ENCODE measurements at regions not wholly inside any gene's neighbourhood (a gene's known extent, or its start where the extent isn't known, plus 50 kb on each side); places are given as distances from the start of the nearest gene placed in this dataset.

GRCh38 chr7:108869070-108869469 lies 299.4 kb downstream of the DNAJB9 start:
- TF ChIP-seq GABPA (IDR thresholded peaks at IDR 0.05; ENCODE audit: low read depth) (no peak), POLR2AphosphoS5 (IDR thresholded peaks at IDR 0.05; ENCODE audit: low read depth) (no peak), SPI1 (IDR thresholded peaks at IDR 0.05; ENCODE audit: borderline replicate concordance, low read depth) (no peak)
- TF ChIP-seq, protein P1, sequence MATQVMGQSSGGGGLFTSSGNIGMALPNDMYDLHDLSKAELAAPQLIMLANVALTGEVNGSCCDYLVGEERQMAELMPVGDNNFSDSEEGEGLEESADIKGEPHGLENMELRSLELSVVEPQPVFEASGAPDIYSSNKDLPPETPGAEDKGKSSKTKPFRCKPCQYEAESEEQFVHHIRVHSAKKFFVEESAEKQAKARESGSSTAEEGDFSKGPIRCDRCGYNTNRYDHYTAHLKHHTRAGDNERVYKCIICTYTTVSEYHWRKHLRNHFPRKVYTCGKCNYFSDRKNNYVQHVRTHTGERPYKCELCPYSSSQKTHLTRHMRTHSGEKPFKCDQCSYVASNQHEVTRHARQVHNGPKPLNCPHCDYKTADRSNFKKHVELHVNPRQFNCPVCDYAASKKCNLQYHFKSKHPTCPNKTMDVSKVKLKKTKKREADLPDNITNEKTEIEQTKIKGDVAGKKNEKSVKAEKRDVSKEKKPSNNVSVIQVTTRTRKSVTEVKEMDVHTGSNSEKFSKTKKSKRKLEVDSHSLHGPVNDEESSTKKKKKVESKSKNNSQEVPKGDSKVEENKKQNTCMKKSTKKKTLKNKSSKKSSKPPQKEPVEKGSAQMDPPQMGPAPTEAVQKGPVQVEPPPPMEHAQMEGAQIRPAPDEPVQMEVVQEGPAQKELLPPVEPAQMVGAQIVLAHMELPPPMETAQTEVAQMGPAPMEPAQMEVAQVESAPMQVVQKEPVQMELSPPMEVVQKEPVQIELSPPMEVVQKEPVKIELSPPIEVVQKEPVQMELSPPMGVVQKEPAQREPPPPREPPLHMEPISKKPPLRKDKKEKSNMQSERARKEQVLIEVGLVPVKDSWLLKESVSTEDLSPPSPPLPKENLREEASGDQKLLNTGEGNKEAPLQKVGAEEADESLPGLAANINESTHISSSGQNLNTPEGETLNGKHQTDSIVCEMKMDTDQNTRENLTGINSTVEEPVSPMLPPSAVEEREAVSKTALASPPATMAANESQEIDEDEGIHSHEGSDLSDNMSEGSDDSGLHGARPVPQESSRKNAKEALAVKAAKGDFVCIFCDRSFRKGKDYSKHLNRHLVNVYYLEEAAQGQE (IDR thresholded peaks at IDR 0.05; ENCODE audit: insufficient replicate concordance, low read depth), result no peak
- TF ChIP-seq, protein P2, sequence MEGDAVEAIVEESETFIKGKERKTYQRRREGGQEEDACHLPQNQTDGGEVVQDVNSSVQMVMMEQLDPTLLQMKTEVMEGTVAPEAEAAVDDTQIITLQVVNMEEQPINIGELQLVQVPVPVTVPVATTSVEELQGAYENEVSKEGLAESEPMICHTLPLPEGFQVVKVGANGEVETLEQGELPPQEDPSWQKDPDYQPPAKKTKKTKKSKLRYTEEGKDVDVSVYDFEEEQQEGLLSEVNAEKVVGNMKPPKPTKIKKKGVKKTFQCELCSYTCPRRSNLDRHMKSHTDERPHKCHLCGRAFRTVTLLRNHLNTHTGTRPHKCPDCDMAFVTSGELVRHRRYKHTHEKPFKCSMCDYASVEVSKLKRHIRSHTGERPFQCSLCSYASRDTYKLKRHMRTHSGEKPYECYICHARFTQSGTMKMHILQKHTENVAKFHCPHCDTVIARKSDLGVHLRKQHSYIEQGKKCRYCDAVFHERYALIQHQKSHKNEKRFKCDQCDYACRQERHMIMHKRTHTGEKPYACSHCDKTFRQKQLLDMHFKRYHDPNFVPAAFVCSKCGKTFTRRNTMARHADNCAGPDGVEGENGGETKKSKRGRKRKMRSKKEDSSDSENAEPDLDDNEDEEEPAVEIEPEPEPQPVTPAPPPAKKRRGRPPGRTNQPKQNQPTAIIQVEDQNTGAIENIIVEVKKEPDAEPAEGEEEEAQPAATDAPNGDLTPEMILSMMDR (IDR thresholded peaks at IDR 0.05; ENCODE audit: insufficient read depth, low read length), result no peak
- no peaks in the 10 kb centered on the region for H3K27me3 ChIP-seq (ENCODE audit: insufficient read depth, poor library complexity, severe bottlenecking)
- no peak for DNase-seq (ENCODE audit: low read depth in 1 of 2, low spot score in 1 of 2)
- no peak overlapping the region for H3K4me3 ChIP-seq (replicated peaks; ENCODE audit: insufficient read depth, low read length)
- H3K27ac ChIP-seq (replicated peaks), result no peak overlapping the region

GRCh38 chr7:108875139-108875538 lies 305.5 kb downstream of the DNAJB9 start:
- peak in 1 of 2 experiments; percentile 18 for DNase-seq (ENCODE audit: low read depth in 1 of 2, low spot score in 1 of 2)

DNA sequence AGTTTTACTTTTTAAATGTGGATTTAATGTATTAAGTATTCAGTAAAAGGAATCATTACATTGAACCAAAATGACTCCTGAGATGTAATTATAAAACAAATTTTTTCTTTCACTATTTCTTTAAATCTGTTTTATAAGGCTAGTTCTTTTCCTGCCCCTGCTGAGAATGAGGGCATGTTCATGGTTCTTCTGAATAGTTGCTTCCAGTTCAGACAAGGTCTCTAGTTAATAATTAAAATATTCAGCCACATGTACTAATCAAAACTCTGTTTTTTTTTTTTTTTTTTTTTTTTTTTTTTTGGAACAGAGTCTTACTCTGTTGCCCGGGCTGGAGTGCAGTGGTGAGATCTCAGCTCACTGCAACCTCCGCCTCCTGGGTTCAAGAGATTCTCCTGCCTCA lies 321.2 kb downstream of the DNAJB9 start:
- H3K27me3 ChIP-seq (ENCODE audit: insufficient read depth, poor library complexity, severe bottlenecking), result no peaks in the 10 kb centered on the region
- DNase-seq (ENCODE audit: low read depth in 1 of 2, low spot score in 1 of 2), result no peak
- H3K27ac ChIP-seq (replicated peaks), result no peak overlapping the region
- TF ChIP-seq GABPA (IDR thresholded peaks at IDR 0.05; ENCODE audit: low read depth), result no peak
- no peak overlapping the region for H3K4me3 ChIP-seq (replicated peaks; ENCODE audit: insufficient read depth, low read length)

More at GRCh38 chr7:108875139-108875538, 305.5 kb downstream of the DNAJB9 start:
- Histone ChIP-seq H3K27ac (replicated peaks) (no peak overlapping the region), H3K4me3 (replicated peaks; ENCODE audit: insufficient read depth, low read length) (no peak overlapping the region), H3K27me3 (ENCODE audit: insufficient read depth, poor library complexity, severe bottlenecking) (no peaks in the 10 kb centered on the region)
- TF ChIP-seq SPI1 (IDR thresholded peaks at IDR 0.05; ENCODE audit: borderline replicate concordance, low read depth), result no peak
- TF ChIP-seq, protein P2 (IDR thresholded peaks at IDR 0.05; ENCODE audit: insufficient read depth, low read length), result peak; percentile 22
- TF ChIP-seq, protein P1 (IDR thresholded peaks at IDR 0.05; ENCODE audit: insufficient replicate concordance, low read depth), result no peak

DNA sequence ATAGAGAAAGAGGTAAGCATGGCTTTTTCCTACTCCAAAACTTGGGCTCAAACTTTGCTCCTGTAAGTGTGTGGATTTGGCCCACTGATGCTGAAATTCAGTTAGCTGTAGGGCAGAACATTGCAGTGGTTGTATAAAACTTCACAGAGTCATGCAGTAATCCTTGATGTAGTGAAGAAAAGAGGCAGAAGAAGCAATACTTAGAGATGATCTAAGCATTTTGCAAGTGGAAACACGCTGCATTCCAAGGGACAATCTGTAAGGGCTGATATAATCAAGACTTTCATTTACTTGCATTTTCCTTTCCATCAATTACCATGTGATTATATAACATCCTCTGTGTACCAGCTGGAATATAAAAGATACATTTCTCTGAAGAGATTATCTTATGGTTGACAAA lies 338.8 kb downstream of the DNAJB9 start:
- Histone ChIP-seq H3K27ac (replicated peaks) (no peak overlapping the region), H3K27me3 (ENCODE audit: insufficient read depth, poor library complexity, severe bottlenecking) (no peaks in the 10 kb centered on the region), H3K4me3 (replicated peaks; ENCODE audit: insufficient read depth, low read length) (no peak overlapping the region)
- no peak for DNase-seq (ENCODE audit: low read depth in 1 of 2, low spot score in 1 of 2)
- TF ChIP-seq SPI1 (IDR thresholded peaks at IDR 0.05; ENCODE audit: borderline replicate concordance, low read depth) (no peak), GABPA (IDR thresholded peaks at IDR 0.05; ENCODE audit: low read depth) (no peak), POLR2AphosphoS5 (IDR thresholded peaks at IDR 0.05; ENCODE audit: low read depth) (no peak)
- TF ChIP-seq, protein P1 (IDR thresholded peaks at IDR 0.05; ENCODE audit: insufficient replicate concordance, low read depth), result no peak
- TF ChIP-seq, protein P2 (IDR thresholded peaks at IDR 0.05; ENCODE audit: insufficient read depth, low read length), result no peak

All from HL-60 (cell line).